ENCODE measurements at regions not wholly inside any gene's neighbourhood (a gene's known extent, or its start where the extent isn't known, plus 50 kb on each side); places are given as distances from the start of the nearest gene placed in this dataset.

GRCh38 chr4:111748157-111748556, 397.1 kb upstream of the FAM241A start:
- DNase-seq, result no peak
- CTCF ChIA-PET, result no interaction called here
- Histone ChIP-seq H3K9me3 (no peaks in the 10 kb centered on the region), H3K4me1 (no peaks in the 10 kb centered on the region; the same call in none of the 2 replicates), H3K27me3 (replicated peaks; ENCODE audit: control insufficient read depth, insufficient read depth, low read length) (no peaks in the 10 kb centered on the region), H3K4me3 (ENCODE audit: low read depth, low read length) (no peak overlapping the region), H3K36me3 (ENCODE audit: control insufficient read depth, insufficient read depth, low read length) (no peaks in the 10 kb centered on the region)
- POLR2A ChIA-PET, result no interaction called here
- Mint-ChIP-seq H3K4me3 (ENCODE audit: unreplicated experiment) (no peak overlapping the region), H3K27me3 (ENCODE audit: insufficient read depth, unreplicated experiment) (peaks cover 8% of the 10 kb centered on the region), H3K4me1 (ENCODE audit: low read depth, unreplicated experiment) (peaks cover 6% of the 10 kb centered on the region), H3K36me3 (ENCODE audit: insufficient read depth, unreplicated experiment) (no peaks in the 10 kb centered on the region), H3K9me3 (ENCODE audit: unreplicated experiment) (no peaks in the 10 kb centered on the region), H3K27ac (ENCODE audit: unreplicated experiment) (no peak overlapping the region)
- intact Hi-C loops (cut with micrococcal nuclease; ENCODE audit: unreplicated experiment), result no loop called here
- no peak for TF ChIP-seq CTCF (IDR thresholded peaks at IDR 0.05; ENCODE audit: insufficient read depth in 1 of 2, low read depth in 1 of 2, low read length in 1 of 2, severe bottlenecking in 1 of 2, unreplicated experiment in 1 of 2)
- no TSS peak for BruUV-seq (replicated peaks)

- H3K27me3 Mint-ChIP-seq (ENCODE audit: insufficient read depth, unreplicated experiment), result peaks cover 8% of the 10 kb centered on the region
- no peaks in the 10 kb centered on the region for H3K36me3 ChIP-seq (ENCODE audit: control insufficient read depth, insufficient read depth, low read length)
Observed at GRCh38 chr4:111754003-111754402, 391.3 kb upstream of the FAM241A start.

GRCh38 chr4:111755571-111755970, 389.7 kb upstream of the FAM241A start:
- CTCF ChIA-PET, result no interaction called here
- BruUV-seq (replicated peaks), result no TSS peak
- H3K27me3 Mint-ChIP-seq (ENCODE audit: insufficient read depth, unreplicated experiment), result peaks cover 8% of the 10 kb centered on the region
- no peak overlapping the region for H3K27ac Mint-ChIP-seq (ENCODE audit: unreplicated experiment)
- DNase-seq, result no peak
- Histone ChIP-seq H3K36me3 (ENCODE audit: control insufficient read depth, insufficient read depth, low read length) (no peaks in the 10 kb centered on the region), H3K4me3 (ENCODE audit: low read depth, low read length) (no peak overlapping the region), H3K27me3 (replicated peaks; ENCODE audit: control insufficient read depth, insufficient read depth, low read length) (no peaks in the 10 kb centered on the region), H3K4me1 (no peaks in the 10 kb centered on the region), H3K9me3 (no peaks in the 10 kb centered on the region)
- intact Hi-C loops (cut with micrococcal nuclease; ENCODE audit: unreplicated experiment), result no loop called here
- no peak for TF ChIP-seq CTCF (IDR thresholded peaks at IDR 0.05; ENCODE audit: insufficient read depth in 1 of 2, low read depth in 1 of 2, low read length in 1 of 2, severe bottlenecking in 1 of 2, unreplicated experiment in 1 of 2)
- no peaks in the 10 kb centered on the region for H3K36me3 Mint-ChIP-seq (ENCODE audit: insufficient read depth, unreplicated experiment)
- no peaks in the 10 kb centered on the region for H3K4me1 Mint-ChIP-seq (ENCODE audit: low read depth, unreplicated experiment)
- H3K4me3 Mint-ChIP-seq (ENCODE audit: unreplicated experiment), result no peak overlapping the region
- POLR2A ChIA-PET, result no interaction called here
- no peaks in the 10 kb centered on the region for H3K9me3 Mint-ChIP-seq (ENCODE audit: unreplicated experiment)

More at GRCh38 chr4:111754003-111754402, 391.3 kb upstream of the FAM241A start:
- H3K9me3 ChIP-seq, result no peaks in the 10 kb centered on the region
- no peaks in the 10 kb centered on the region for H3K4me1 ChIP-seq
- H3K27me3 ChIP-seq (replicated peaks; ENCODE audit: control insufficient read depth, insufficient read depth, low read length), result no peaks in the 10 kb centered on the region
- CTCF ChIA-PET, result no interaction called here
- no peaks in the 10 kb centered on the region for H3K4me1 Mint-ChIP-seq (ENCODE audit: low read depth, unreplicated experiment)
- no TSS peak for BruUV-seq (replicated peaks)
- intact Hi-C loops (cut with micrococcal nuclease; ENCODE audit: unreplicated experiment), result no loop called here
- no peak overlapping the region for H3K4me3 ChIP-seq (ENCODE audit: low read depth, low read length)
- no peaks in the 10 kb centered on the region for H3K36me3 Mint-ChIP-seq (ENCODE audit: insufficient read depth, unreplicated experiment)
- no peak for TF ChIP-seq CTCF (IDR thresholded peaks at IDR 0.05; ENCODE audit: insufficient read depth in 1 of 2, low read depth in 1 of 2, low read length in 1 of 2, severe bottlenecking in 1 of 2, unreplicated experiment in 1 of 2)
- POLR2A ChIA-PET, result no interaction called here
- H3K9me3 Mint-ChIP-seq (ENCODE audit: unreplicated experiment), result no peaks in the 10 kb centered on the region
- no peak overlapping the region for H3K4me3 Mint-ChIP-seq (ENCODE audit: unreplicated experiment)
- no peak for DNase-seq
- H3K27ac Mint-ChIP-seq (ENCODE audit: unreplicated experiment), result no peak overlapping the region
